Omental fat pad (tissue), 3 donors: ENCODE measurements at regions not wholly inside any gene's neighbourhood (a gene's known extent, or its start where the extent isn't known, plus 50 kb on each side); places are given as distances from the start of the nearest gene placed in this dataset.

ENCODE experiments used
- ATAC-seq: fragments of 150-250 bp; one replicate; pipeline ENCODE4 v1.9.1; 2016; ENCODE audit warnings: mild to moderate bottlenecking, moderate library complexity; ENCODE audit not compliant: low FRiP score
- DNase-seq: peaks from one replicate; pipeline ENCODE4 v3.0.0-alpha.2; 2019; ENCODE audit warnings: low spot score
- TF ChIP-seq, protein P1 (sequence below), 3 donors: fragments of 450-650 bp; IDR thresholded peaks; one replicate each; pipeline ENCODE4 v1.5.1; 2016 to 2017; ENCODE audit warnings: antibody characterized with exemption in 3 of 3, mild to moderate bottlenecking in 3 of 3, moderate library complexity in 2 of 3

DNA sequence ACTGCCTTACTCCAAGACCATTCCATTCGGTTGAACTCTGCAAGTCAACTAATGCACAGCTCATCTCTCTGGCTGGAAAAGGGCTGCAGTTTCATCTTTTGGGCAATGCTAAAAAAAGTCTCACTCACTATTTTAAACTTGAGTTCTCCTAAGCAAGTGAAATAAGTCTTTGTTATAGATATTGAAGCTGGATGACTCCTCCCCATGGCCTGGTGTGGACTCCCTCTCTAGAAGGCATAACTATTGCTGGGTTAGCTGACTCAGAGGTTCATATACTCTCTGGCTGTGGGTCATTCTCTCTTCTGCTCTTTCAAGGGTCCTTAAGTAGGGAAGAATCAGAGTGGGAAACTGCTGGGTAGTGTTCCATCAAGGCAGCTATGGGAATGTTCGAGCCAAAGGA lies 88.0 kb downstream of the XCL2 start:
- TF ChIP-seq, protein P1, sequence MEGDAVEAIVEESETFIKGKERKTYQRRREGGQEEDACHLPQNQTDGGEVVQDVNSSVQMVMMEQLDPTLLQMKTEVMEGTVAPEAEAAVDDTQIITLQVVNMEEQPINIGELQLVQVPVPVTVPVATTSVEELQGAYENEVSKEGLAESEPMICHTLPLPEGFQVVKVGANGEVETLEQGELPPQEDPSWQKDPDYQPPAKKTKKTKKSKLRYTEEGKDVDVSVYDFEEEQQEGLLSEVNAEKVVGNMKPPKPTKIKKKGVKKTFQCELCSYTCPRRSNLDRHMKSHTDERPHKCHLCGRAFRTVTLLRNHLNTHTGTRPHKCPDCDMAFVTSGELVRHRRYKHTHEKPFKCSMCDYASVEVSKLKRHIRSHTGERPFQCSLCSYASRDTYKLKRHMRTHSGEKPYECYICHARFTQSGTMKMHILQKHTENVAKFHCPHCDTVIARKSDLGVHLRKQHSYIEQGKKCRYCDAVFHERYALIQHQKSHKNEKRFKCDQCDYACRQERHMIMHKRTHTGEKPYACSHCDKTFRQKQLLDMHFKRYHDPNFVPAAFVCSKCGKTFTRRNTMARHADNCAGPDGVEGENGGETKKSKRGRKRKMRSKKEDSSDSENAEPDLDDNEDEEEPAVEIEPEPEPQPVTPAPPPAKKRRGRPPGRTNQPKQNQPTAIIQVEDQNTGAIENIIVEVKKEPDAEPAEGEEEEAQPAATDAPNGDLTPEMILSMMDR (IDR thresholded peaks at IDR 0.05), result no peak
- ATAC-seq (no peak), DNase-seq (no peak)

DNA sequence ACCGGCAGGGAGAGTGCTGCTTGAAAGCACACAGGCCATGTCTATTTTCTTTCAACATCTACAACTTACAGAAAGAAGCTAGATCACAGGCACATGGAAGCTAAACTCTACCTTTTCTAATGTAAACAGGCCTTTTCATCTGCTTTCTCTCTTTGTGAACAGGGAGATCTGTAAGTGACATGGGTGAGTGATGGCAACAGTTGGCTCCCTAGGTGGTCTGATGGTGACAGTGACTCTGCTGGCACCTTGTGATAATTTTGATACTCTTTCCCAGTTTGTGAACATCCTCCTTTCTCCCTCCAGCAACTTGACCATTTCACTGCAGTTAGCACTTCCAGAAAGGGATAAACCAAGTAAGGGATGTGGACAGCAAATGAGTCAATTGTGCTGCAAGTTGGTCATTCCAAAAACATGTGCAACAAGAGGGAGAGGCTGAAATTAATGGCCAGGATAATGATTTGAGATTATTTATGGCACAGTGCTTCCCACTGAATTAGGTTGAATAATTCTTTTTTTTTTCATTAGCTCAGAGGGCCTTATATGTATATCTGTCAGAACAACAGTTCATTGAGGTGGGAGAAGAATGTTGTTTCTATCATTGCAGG lies 89.5 kb downstream of the XCL2 start:
- peak; percentile 54 for ATAC-seq
- TF ChIP-seq, protein P1 (IDR thresholded peaks at IDR 0.05), result no peak
- DNase-seq, result no peak

DNA sequence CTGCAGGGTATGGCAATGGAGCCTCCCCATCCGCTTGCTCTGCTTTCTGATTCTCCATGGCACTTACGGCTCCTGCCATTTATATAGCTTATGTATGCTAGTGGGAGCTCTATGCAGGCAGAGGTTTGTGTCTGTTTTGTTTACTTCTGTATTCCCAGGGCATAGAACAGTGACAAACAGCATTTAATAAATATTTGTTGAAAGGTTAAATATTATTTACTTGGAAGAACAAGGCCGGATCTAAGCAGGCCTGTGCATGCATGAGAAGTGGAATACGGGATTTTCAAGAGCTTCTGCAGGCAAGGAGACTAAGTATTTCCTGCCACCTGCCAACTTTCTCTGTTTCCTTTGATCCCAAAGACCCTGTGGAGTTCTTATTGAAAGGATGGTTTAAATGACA lies 90.7 kb downstream of the XCL2 start:
- DNase-seq (no peak), ATAC-seq (no peak)
- TF ChIP-seq, protein P1 (IDR thresholded peaks at IDR 0.05), result no peak

DNA sequence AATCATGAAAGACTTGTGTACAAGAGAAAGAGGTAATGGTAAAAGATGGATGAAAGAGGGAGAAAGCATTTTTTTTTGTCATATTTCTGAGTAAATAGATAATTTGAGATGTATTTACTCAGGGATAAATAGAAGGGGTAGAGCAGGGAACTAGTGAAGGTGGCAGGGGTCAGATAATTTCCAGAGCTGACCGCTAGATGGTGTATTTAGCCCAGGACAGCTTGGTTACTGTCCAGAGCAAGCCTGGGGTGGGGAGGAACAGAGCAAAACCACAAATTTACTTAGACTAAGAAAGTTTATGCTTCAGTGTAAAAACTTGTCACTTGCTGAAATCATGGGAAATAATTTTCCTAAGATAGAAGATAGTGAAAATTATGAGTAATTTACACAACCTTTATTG lies 91.5 kb downstream of the XCL2 start:
- TF ChIP-seq, protein P1 (IDR thresholded peaks at IDR 0.05), result no peak
- ATAC-seq (no peak), DNase-seq (no peak)

DNA sequence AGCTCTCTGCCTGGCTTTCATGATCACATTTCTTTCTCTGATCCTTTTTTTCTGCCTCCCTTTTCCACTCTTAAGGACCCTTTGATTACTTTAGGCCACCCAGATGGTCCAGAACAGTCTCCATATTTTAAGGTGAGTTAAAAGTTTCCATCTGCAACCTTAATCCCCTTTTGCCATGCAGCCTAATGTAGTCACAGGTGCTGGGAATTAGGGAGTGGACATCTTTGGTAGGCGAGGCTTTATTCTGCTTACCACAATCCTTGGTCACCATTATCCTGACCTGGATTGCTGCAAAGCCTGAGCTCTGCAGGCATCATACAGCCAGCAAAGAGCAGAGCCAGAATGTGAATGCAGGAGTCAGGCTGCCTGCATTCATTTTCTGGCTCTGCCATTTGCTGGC lies 95.9 kb downstream of the XCL2 start:
- ATAC-seq (no peak), DNase-seq (no peak)
- TF ChIP-seq, protein P1 (IDR thresholded peaks at IDR 0.05), result no peak

DNA sequence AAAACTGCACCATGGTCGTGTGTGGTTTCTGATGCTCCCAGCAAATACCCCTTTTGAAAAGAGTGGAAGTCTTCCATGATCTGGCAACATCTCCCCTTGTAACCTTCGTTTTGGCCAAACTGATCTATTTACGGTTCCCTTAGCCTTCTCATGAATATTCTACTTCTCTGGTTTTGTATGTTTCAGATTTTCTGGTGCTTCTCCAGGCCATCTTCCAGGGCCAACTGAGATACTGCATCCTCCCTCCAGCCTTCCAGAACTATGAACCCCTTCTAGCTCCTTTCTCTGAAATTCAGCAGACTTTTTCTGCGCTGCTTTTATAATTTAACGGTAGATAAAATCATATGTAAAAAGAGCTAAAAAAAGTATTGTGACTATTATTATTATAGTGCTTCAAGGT lies 97.7 kb downstream of the XCL2 start:
- DNase-seq (no peak), ATAC-seq (no peak)
- TF ChIP-seq, protein P1 (IDR thresholded peaks at IDR 0.05), result no peak

DNA sequence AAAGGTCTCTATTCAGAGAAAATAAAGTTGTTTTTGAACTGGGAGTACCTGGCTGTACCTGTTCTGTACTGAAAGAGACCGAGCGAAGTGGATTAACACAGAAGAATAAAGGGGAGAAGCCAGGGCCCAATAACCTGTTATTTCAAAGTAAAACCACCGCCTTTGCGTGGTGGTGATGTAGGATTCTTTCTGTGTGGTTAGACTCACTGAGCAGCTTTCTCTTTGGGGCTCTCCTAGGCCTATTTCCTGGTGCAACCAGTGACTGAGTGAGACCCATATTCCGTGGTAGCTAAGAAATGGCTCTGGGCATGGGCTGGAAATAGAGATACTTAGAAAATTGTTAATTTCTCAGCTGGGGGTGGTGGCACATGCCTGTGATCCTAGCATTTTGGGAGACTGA lies 99.9 kb downstream of the XCL2 start:
- ATAC-seq, result no peak

More for the DNA sequence above, 99.9 kb downstream of the XCL2 start:
- DNase-seq, result no peak
- TF ChIP-seq, protein P1 (IDR thresholded peaks at IDR 0.05), result no peak
